ENCODE measurements at regions not wholly inside any gene's neighbourhood (a gene's known extent, or its start where the extent isn't known, plus 50 kb on each side); places are given as distances from the start of the nearest gene placed in this dataset.

DNA sequence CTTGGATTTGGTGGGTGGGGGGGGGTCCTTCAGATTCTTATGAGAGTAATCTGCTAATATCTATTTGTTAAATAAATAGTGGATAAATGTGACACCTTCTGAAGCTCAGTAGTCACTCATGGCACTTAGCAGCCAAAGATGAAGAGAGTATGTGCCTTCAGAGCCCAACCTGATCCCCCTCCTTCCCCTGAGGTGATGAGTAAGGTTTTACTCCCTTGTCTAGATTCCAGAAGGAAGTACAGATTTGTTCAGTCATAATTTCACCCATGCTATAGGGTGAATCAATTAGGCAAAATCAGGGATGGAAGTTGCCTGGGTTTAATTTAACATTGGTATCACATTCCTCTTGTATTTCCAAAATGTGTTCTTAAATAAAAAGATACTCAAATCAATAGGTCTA is 340.3 kb upstream of the ATP2B1 start:
- TF ChIP-seq, protein P1, sequence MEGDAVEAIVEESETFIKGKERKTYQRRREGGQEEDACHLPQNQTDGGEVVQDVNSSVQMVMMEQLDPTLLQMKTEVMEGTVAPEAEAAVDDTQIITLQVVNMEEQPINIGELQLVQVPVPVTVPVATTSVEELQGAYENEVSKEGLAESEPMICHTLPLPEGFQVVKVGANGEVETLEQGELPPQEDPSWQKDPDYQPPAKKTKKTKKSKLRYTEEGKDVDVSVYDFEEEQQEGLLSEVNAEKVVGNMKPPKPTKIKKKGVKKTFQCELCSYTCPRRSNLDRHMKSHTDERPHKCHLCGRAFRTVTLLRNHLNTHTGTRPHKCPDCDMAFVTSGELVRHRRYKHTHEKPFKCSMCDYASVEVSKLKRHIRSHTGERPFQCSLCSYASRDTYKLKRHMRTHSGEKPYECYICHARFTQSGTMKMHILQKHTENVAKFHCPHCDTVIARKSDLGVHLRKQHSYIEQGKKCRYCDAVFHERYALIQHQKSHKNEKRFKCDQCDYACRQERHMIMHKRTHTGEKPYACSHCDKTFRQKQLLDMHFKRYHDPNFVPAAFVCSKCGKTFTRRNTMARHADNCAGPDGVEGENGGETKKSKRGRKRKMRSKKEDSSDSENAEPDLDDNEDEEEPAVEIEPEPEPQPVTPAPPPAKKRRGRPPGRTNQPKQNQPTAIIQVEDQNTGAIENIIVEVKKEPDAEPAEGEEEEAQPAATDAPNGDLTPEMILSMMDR (conservative IDR thresholded peaks at IDR 0.05 in 1 of 2, IDR thresholded peaks at IDR 0.05 in 1 of 2; ENCODE audit: extremely low read depth in 1 of 2, insufficient read depth in 1 of 2, low read depth in 1 of 2, low read length in 2 of 2) = no peak
- no peak for TF ChIP-seq EZH2 (IDR thresholded peaks at IDR 0.05; ENCODE audit: borderline replicate concordance, low read length)
